Fibroblast of lung (primary cell): ENCODE measurements at regions not wholly inside any gene's neighbourhood (a gene's known extent, or its start where the extent isn't known, plus 50 kb on each side); places are given as distances from the start of the nearest gene placed in this dataset.

Experiments
- DNase-seq, 2 donors: peaks; one replicate each; pipeline versions ENCODE4 v3.0.0 to v3.0.0-alpha.2; 2010; ENCODE audit warnings: low read depth in 2 of 2
- H2AFZ ChIP-seq: 2 replicates; pipeline ENCODE4 v1.5.1; 2012; ENCODE audit warnings: low read length, control low read depth, inconsistent platforms
- H3K27ac ChIP-seq: 2 replicates; pipeline ENCODE4 v1.5.1; 2011; ENCODE audit warnings: low read length, control low read depth; ENCODE audit not compliant: insufficient read depth
- H3K27me3 ChIP-seq: 2 replicates; pipeline ENCODE4 v1.5.1; 2011; ENCODE audit warnings: mild to moderate bottlenecking, low read length; ENCODE audit not compliant: control insufficient read depth, insufficient read depth
- H3K36me3 ChIP-seq: 2 replicates; pipeline ENCODE4 v1.5.1; 2011; ENCODE audit warnings: low read length; ENCODE audit not compliant: control insufficient read depth, insufficient read depth
- H3K4me1 ChIP-seq: 2 replicates; pipeline ENCODE4 v1.5.1; 2011; ENCODE audit warnings: low read length; ENCODE audit not compliant: control insufficient read depth, insufficient read depth; ENCODE audit errors: extremely low read depth
- H3K4me2 ChIP-seq: 2 replicates; pipeline ENCODE4 v1.5.1; 2011; ENCODE audit warnings: low read length, control low read depth; ENCODE audit not compliant: insufficient read depth; ENCODE audit errors: extremely low read depth
- H3K4me3 ChIP-seq, 4 experiments: fragments of 200-600 bp in 1 of 4; sonication (generic) in 1 of 4; replicated peaks in 1 of 4; 2 replicates each; pipeline ENCODE4 v1.5.1; 2011 to 2016; ENCODE audit warnings: low read length in 4 of 4, low read depth in 3 of 4, mild to moderate bottlenecking in 3 of 4, control low read depth in 2 of 4, inconsistent platforms in 1 of 4, mixed read lengths in 1 of 4; ENCODE audit not compliant: insufficient read depth in 1 of 4; ENCODE audit errors: control extremely low read depth in 1 of 4
- H3K79me2 ChIP-seq: 2 replicates; pipeline ENCODE4 v1.5.1; 2012; ENCODE audit warnings: mild to moderate bottlenecking, low read length, inconsistent platforms; ENCODE audit not compliant: control insufficient read depth, insufficient read depth
- H3K9ac ChIP-seq: 2 replicates; pipeline ENCODE4 v1.5.1; 2011; ENCODE audit warnings: mild to moderate bottlenecking, low read length, control low read depth; ENCODE audit not compliant: insufficient read depth
- H3K9me3 ChIP-seq: 2 replicates; pipeline ENCODE4 v1.5.1; 2012; ENCODE audit warnings: low read depth, low read length; ENCODE audit not compliant: control insufficient read depth, insufficient read depth
- H4K20me1 ChIP-seq: 2 replicates; pipeline ENCODE4 v1.5.1; 2011; ENCODE audit warnings: low read length; ENCODE audit not compliant: control insufficient read depth, insufficient read depth; ENCODE audit errors: extremely low read depth
- CTCF ChIP-seq, 2 donors: IDR thresholded peaks in 1 of 2; conservative IDR thresholded peaks in 1 of 2; 1 replicate in 1 of 2; 2 replicates in 1 of 2; pipeline ENCODE4 v1.5.1; 2011 to 2012; ENCODE audit warnings: low read length in 2 of 2, control low read depth in 1 of 2, inconsistent platforms in 1 of 2, low read depth in 1 of 2, mild to moderate bottlenecking in 1 of 2
- EZH2 ChIP-seq: IDR thresholded peaks from 2 replicates; pipeline ENCODE4 v1.5.1; 2012; ENCODE audit warnings: low read length, control low read depth, mild to moderate bottlenecking; ENCODE audit errors: missing control alignments

DNA sequence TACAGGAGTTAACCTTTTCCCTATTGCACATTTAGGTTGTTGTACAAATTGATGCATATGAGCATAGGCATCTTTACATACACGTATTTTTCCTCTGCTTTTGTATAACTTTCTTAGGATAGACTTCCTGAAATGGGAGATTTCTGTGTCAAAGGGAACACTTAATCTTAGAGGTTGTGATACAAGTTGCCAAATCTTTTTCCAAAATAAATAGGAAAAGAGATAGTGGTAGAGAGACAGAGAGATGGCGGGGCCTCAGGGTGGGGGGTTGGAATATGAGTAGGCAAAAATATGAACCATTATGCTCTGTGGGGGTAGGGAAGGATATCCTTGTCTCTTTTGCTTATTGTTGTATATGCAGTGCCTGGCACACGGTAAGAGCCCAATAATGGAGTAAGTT is 70.7 kb upstream of the UBE2E1 start:
- peak in 1 of 2 donors; percentile 51 for DNase-seq
- Histone ChIP-seq H3K27me3 (no peaks in the 10 kb centered on the region), H3K79me2 (no peaks in the 10 kb centered on the region), H3K4me1 (no peaks in the 10 kb centered on the region), H4K20me1 (no peaks in the 10 kb centered on the region), H3K9ac (no peak overlapping the region), H3K4me3 (no peak overlapping the region), H3K27ac (no peak overlapping the region), H3K9me3 (no peaks in the 10 kb centered on the region), H3K4me2 (no peak overlapping the region), H2AFZ (no peak overlapping the region), H3K36me3 (no peaks in the 10 kb centered on the region)
- TF ChIP-seq CTCF (conservative IDR thresholded peaks at IDR 0.05 in 1 of 2, IDR thresholded peaks at IDR 0.05 in 1 of 2; ENCODE audit: low read depth in 1 of 2, low read length in 2 of 2) (no peak), EZH2 (no peak)

DNA sequence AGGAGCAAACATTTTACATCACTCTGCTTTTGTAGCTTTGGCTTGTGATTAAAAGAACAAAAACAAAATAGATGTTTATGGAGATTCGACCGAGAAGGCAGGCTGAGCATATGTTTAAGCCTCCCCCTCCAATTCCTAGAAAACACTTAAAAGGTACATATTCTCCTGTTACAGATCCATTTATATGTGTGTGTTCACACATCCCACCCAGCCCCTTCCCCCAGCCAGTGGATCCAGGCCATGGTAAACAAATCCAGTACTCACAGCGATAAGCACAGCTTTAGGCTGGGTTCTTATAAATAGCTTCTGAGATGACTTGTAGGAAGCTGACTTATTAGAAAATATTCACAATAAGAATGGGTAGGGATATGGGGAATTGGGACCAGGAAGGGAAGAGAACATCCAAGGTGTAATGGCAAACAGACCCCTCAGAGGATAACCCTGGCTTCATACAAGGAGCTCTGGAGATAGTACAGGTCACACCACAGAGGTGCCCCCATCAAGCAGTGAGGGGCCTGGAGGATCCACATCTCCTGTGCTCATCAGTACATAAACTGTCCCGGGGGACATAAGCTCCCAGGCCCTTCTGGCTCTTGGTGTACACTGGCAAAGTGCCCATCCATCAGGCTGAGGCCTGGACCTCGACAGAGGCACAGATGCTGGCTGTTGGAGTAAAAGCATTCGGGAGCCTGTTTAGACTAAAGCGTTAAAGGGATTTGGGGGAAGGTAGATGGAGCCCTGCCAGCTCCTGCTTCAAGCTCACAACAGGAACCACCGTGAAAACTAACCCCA is 70.0 kb upstream of the UBE2E1 start:
- Histone ChIP-seq H3K4me2 (no peak overlapping the region), H3K79me2 (no peaks in the 10 kb centered on the region), H2AFZ (no peak overlapping the region), H3K27me3 (no peaks in the 10 kb centered on the region), H3K4me1 (no peaks in the 10 kb centered on the region), H3K36me3 (no peaks in the 10 kb centered on the region), H3K4me3 (no peak overlapping the region), H3K27ac (no peak overlapping the region), H3K9ac (no peak overlapping the region), H4K20me1 (no peaks in the 10 kb centered on the region), H3K9me3 (no peaks in the 10 kb centered on the region)
- DNase-seq, result peak in 1 of 2 donors; percentile 52
- TF ChIP-seq CTCF (conservative IDR thresholded peaks at IDR 0.05 in 1 of 2, IDR thresholded peaks at IDR 0.05 in 1 of 2; ENCODE audit: low read depth in 1 of 2, low read length in 2 of 2), result no peak
- no peak for TF ChIP-seq EZH2

- H3K9ac ChIP-seq, result no peak overlapping the region
- H3K79me2 ChIP-seq, result no peaks in the 10 kb centered on the region
- TF ChIP-seq EZH2 (no peak), CTCF (conservative IDR thresholded peaks at IDR 0.05 in 1 of 2, IDR thresholded peaks at IDR 0.05 in 1 of 2; ENCODE audit: low read depth in 1 of 2, low read length in 2 of 2) (no peak)
- H3K4me2 ChIP-seq, result no peak overlapping the region
- DNase-seq, result peak in 1 of 2 donors; percentile 53
- no peaks in the 10 kb centered on the region for H3K9me3 ChIP-seq
- H3K36me3 ChIP-seq, result no peaks in the 10 kb centered on the region
- H3K4me1 ChIP-seq, result no peaks in the 10 kb centered on the region
- no peaks in the 10 kb centered on the region for H4K20me1 ChIP-seq
- H2AFZ ChIP-seq, result no peak overlapping the region
- H3K27me3 ChIP-seq, result no peaks in the 10 kb centered on the region
- H3K27ac ChIP-seq, result no peak overlapping the region
- no peak overlapping the region for H3K4me3 ChIP-seq
Observed at GRCh38 chr3:23738944-23739343, 66.8 kb upstream of the UBE2E1 start.
